Vagina (tissue), 2 donors: ENCODE measurements at regions not wholly inside any gene's neighbourhood (a gene's known extent, or its start where the extent isn't known, plus 50 kb on each side); places are given as distances from the start of the nearest gene placed in this dataset.
A peak's percentile ranks its signal among the peaks of the same experiment; 100 is the strongest.

ENCODE experiments used
- DNase-seq, 2 donors: peaks; one replicate each; pipeline ENCODE4 v3.0.0-alpha.2; 2017; ENCODE audit errors: extremely low spot score in 2 of 2
- H3K27ac ChIP-seq: fragments of 200-600 bp; sonication (generic); one replicate; pipeline ENCODE4 v1.5.1; 2019
- H3K27me3 ChIP-seq: fragments of 200-600 bp; sonication (generic); one replicate; pipeline ENCODE4 v1.5.1; 2019
- H3K36me3 ChIP-seq, 2 donors: fragments of 200-600 bp; sonication (generic); one replicate each; pipeline ENCODE4 v1.5.1; 2017 to 2019
- H3K4me1 ChIP-seq: fragments of 200-600 bp; sonication (generic); one replicate; pipeline ENCODE4 v1.5.1; 2019
- H3K4me3 ChIP-seq, 2 donors: fragments of 200-600 bp; sonication (generic); 1 replicate in 1 of 2; 2 replicates in 1 of 2; pipeline ENCODE4 v1.5.1; 2016 to 2019
- H3K9me3 ChIP-seq: fragments of 200-600 bp; sonication (generic); one replicate; pipeline ENCODE4 v1.5.1; 2019
- CTCF ChIP-seq, 3 experiments: fragments of 450-650 bp in 2 of 3; fragments of 200-600 bp in 1 of 3; sonication (generic) in 1 of 3; IDR thresholded peaks; one replicate each; pipeline ENCODE4 v1.5.1; 2017 to 2019; ENCODE audit warnings: antibody characterized with exemption in 3 of 3, mild to moderate bottlenecking in 2 of 3, moderate library complexity in 2 of 3
- POLR2A ChIP-seq, 2 donors: fragments of 450-650 bp; IDR thresholded peaks; one replicate each; pipeline ENCODE4 v1.6.1; 2017; ENCODE audit warnings: antibody characterized with exemption in 2 of 2, mild to moderate bottlenecking in 2 of 2, moderate library complexity in 2 of 2
- POLR2AphosphoS5 ChIP-seq, 2 donors: sonication (generic); formaldehyde crosslinking; IDR thresholded peaks; one replicate each; pipeline ENCODE4 v1.9.0; 2017; ENCODE audit warnings: antibody characterized with exemption in 2 of 2, mild to moderate bottlenecking in 2 of 2, low read depth in 1 of 2; ENCODE audit not compliant: insufficient read depth in 1 of 2
- intact Hi-C: fragments of 100-400 bp; cut with DNase I; formaldehyde crosslinking; loops from one replicate; pipeline ENCODE4 v1.15.1; 2023

GRCh38 chr6:169898788-169899480 lies 147.5 kb downstream of the ERMARD start:
- no peak for DNase-seq
- intact Hi-C loops, result no loop called here

GRCh38 chr6:169897601-169898358 lies 146.4 kb downstream of the ERMARD start:
- Histone ChIP-seq H3K36me3 (no peaks in the 10 kb centered on the region), H3K4me1 (no peaks in the 10 kb centered on the region), H3K4me3 (no peak overlapping the region), H3K9me3 (no peaks in the 10 kb centered on the region), H3K27ac (no peak overlapping the region), H3K27me3 (no peaks in the 10 kb centered on the region)
- TF ChIP-seq POLR2AphosphoS5 (IDR thresholded peaks at IDR 0.05; ENCODE audit: insufficient read depth in 1 of 2, low read depth in 1 of 2) (no peak), POLR2A (IDR thresholded peaks at IDR 0.05) (no peak), CTCF (IDR thresholded peaks at IDR 0.05) (no peak)
- peak in 1 of 2 donors; percentile 93 for DNase-seq
- intact Hi-C loops, result no loop called here

More at GRCh38 chr6:169898788-169899480, 147.5 kb downstream of the ERMARD start:
- TF ChIP-seq CTCF (IDR thresholded peaks at IDR 0.05) (no peak), POLR2AphosphoS5 (IDR thresholded peaks at IDR 0.05; ENCODE audit: insufficient read depth in 1 of 2, low read depth in 1 of 2) (no peak), POLR2A (IDR thresholded peaks at IDR 0.05) (no peak)
- Histone ChIP-seq H3K9me3 (no peaks in the 10 kb centered on the region), H3K4me1 (no peaks in the 10 kb centered on the region), H3K27me3 (no peaks in the 10 kb centered on the region), H3K4me3 (no peak overlapping the region), H3K27ac (no peak overlapping the region), H3K36me3 (no peaks in the 10 kb centered on the region)

GRCh38 chr6:169896826-169897456 lies 145.5 kb downstream of the ERMARD start:
- H3K4me3 ChIP-seq, result no peak overlapping the region
- no peaks in the 10 kb centered on the region for H3K36me3 ChIP-seq
- intact Hi-C loops, result no loop called here
- no peaks in the 10 kb centered on the region for H3K27me3 ChIP-seq
- H3K4me1 ChIP-seq, result no peaks in the 10 kb centered on the region
- peak in 1 of 2 donors; percentile 61 for DNase-seq
- H3K9me3 ChIP-seq, result no peaks in the 10 kb centered on the region
- no peak overlapping the region for H3K27ac ChIP-seq
- TF ChIP-seq POLR2AphosphoS5 (IDR thresholded peaks at IDR 0.05; ENCODE audit: insufficient read depth in 1 of 2, low read depth in 1 of 2), result no peak

- no peaks in the 10 kb centered on the region for H3K9me3 ChIP-seq
- no peaks in the 10 kb centered on the region for H3K4me1 ChIP-seq
- no peak for TF ChIP-seq POLR2AphosphoS5 (IDR thresholded peaks at IDR 0.05; ENCODE audit: insufficient read depth in 1 of 2, low read depth in 1 of 2)
- no peak for TF ChIP-seq POLR2A (IDR thresholded peaks at IDR 0.05)
- TF ChIP-seq CTCF (IDR thresholded peaks at IDR 0.05), result no peak
- DNase-seq, result peak; percentile 40 to 72
- H3K4me3 ChIP-seq, result no peak overlapping the region
- no peaks in the 10 kb centered on the region for H3K27me3 ChIP-seq
- no peak overlapping the region for H3K27ac ChIP-seq
- intact Hi-C loops, result no loop called here
- no peaks in the 10 kb centered on the region for H3K36me3 ChIP-seq
These were observed 144.7 kb downstream of the ERMARD start for GRCh38 chr6:169895926-169896761.
